ENCODE measurements at regions not wholly inside any gene's neighbourhood (a gene's known extent, or its start where the extent isn't known, plus 50 kb on each side); places are given as distances from the start of the nearest gene placed in this dataset.
A peak's percentile ranks its signal among the peaks of the same experiment; 100 is the strongest.

DNA sequence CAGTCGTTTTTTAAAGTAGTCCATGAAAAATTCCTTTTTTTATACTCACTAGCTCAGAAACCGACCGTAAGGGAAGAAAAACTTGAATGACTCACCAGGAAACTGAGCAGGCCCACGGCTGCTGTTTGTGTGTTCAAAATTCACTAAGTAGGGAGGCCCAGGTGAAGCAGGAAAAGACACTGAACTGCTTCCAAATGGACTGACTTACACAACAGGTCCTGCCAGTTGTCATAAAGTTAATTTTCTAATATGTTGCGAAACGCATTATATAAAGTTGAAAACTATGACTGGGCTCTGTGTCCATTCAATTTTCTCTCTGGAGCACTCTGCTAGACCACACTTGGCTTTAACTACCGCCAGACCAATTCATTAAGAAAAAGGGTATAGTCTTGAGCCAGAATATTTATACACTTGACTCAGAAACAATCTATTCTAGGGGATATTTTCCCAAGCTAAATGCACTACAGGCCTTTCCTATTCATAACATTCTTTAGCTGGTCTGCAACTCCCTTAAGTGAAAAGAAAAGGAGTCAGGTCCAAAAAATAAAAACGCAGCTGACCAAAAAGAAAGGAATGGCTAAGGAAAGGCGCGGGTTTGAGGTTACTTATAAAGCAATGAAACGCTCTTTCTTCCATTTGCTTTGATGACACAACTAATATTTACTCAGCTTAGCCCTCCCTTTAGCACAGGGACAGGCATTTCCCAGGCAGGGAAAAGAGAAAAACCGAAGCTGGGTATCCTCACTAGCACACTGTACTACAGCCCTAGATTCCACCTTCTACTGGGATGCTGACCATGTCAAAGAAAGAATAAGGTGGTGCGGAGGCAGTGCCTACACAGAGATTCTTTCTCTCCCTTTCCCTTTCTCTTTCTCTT is 306.3 kb upstream of the ESRRG start:
- H3K9me3 ChIP-seq (ENCODE audit: control insufficient read depth in 1 of 2, low read length in 2 of 2) = no peaks in the 10 kb centered on the region
- no peaks in the 10 kb centered on the region for H3K27me3 ChIP-seq (ENCODE audit: low read depth, low read length)
- H3K36me3 ChIP-seq (ENCODE audit: control insufficient read depth in 1 of 2, insufficient read depth in 2 of 2, low read length in 2 of 2) = no peaks in the 10 kb centered on the region
- H3K4me3 ChIP-seq (ENCODE audit: low read depth in 1 of 2, low read length in 2 of 2) = no peak overlapping the region
- peak overlapping the region; percentile 22 for H3K27ac ChIP-seq (ENCODE audit: low read length)
- no peaks in the 10 kb centered on the region for H3K4me1 ChIP-seq (ENCODE audit: control insufficient read depth in 1 of 2, insufficient read depth in 2 of 2, low read length in 2 of 2)

DNA sequence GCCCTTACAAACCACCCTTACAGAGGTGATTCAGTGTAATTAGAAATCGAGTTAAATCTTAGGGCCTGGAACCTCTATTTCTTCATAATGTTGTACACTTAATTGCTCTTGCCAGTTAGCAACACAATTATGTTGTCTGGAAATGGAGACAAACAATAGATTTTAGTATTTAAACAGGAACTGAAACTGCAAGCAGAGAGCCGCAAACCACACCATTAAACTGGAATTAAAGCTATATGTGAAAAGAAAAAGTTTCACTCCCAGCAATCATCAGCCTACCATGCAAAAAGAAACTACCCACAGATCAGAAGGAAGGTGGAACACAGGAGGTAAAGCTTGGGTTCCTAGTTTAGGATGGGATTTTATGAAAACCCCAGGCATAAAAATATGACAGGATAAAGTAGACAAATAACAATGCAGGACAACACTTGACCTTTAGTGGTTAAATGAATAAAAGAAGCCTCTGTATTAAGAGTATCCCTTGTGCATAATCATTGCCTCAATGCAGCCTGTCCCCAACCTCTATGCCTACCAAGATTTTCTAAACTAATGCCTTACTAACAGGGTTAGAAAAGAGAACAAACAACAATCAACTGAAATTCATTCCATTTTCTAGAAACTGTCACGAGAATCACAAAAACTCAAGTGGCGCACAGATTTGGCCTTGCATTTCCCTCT is 304.3 kb upstream of the ESRRG start:
- Histone ChIP-seq H3K9me3 (ENCODE audit: control insufficient read depth in 1 of 2, low read length in 2 of 2) (no peaks in the 10 kb centered on the region), H3K4me3 (ENCODE audit: low read depth in 1 of 2, low read length in 2 of 2) (no peak overlapping the region), H3K4me1 (ENCODE audit: control insufficient read depth in 1 of 2, insufficient read depth in 2 of 2, low read length in 2 of 2) (no peaks in the 10 kb centered on the region), H3K27me3 (ENCODE audit: low read depth, low read length) (no peaks in the 10 kb centered on the region), H3K27ac (ENCODE audit: low read length) (no peak overlapping the region), H3K36me3 (ENCODE audit: control insufficient read depth in 1 of 2, insufficient read depth in 2 of 2, low read length in 2 of 2) (no peaks in the 10 kb centered on the region)

DNA sequence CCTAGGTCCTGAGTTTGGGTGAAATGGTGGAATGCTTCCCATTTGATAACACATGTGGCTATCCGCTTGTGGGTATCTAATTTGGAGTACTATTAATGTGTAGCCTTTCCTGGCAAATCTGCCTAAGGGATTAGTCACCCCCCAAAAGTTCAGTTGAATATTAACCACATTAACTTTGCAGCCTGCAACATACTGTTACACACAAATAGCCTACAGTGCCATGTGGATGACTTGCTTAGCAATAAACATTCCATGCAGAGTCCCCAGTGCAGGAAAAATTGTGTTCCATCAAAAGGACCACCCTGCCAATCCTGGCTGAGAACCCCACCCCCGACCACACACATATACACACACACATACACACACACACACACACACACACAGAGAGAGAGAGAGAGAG is 303.3 kb upstream of the ESRRG start:
- H3K9me3 ChIP-seq (ENCODE audit: control insufficient read depth in 1 of 2, low read length in 2 of 2) = no peaks in the 10 kb centered on the region
- H3K4me1 ChIP-seq (ENCODE audit: control insufficient read depth in 1 of 2, insufficient read depth in 2 of 2, low read length in 2 of 2) = peaks cover 0 to 6% of the 10 kb centered on the region in 2 donors
- no peak overlapping the region for H3K27ac ChIP-seq (ENCODE audit: low read length)
- H3K36me3 ChIP-seq (ENCODE audit: control insufficient read depth in 1 of 2, insufficient read depth in 2 of 2, low read length in 2 of 2) = no peaks in the 10 kb centered on the region
- H3K4me3 ChIP-seq (ENCODE audit: low read depth in 1 of 2, low read length in 2 of 2) = no peak overlapping the region
- H3K27me3 ChIP-seq (ENCODE audit: low read depth, low read length) = no peaks in the 10 kb centered on the region

DNA sequence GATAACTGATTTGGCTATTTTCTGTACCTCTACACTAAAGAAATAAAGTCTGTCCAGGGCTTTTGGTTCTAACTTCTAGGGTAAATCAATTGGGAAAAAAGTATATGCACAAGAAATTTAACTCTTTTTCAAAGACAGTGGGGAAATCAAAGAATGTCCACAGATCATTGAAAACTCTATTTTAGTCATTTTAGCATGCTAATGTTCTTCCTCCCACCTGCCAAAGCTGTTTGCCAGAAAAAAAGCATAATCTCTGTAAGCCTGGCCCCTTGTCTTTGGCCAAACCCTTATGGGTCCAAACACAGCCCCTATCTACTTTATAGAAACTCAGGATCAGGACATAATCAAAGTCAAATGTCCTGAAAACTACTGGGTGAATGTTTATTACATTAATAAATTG is 302.2 kb upstream of the ESRRG start:
- H3K4me3 ChIP-seq (ENCODE audit: low read depth in 1 of 2, low read length in 2 of 2) = no peak overlapping the region
- H3K9me3 ChIP-seq (ENCODE audit: control insufficient read depth in 1 of 2, low read length in 2 of 2) = no peaks in the 10 kb centered on the region
- no peaks in the 10 kb centered on the region for H3K36me3 ChIP-seq (ENCODE audit: control insufficient read depth in 1 of 2, insufficient read depth in 2 of 2, low read length in 2 of 2)
- H3K27ac ChIP-seq (ENCODE audit: low read length) = no peak overlapping the region
- no peaks in the 10 kb centered on the region for H3K27me3 ChIP-seq (ENCODE audit: low read depth, low read length)
- peaks cover 0 to 6% of the 10 kb centered on the region in 2 donors for H3K4me1 ChIP-seq (ENCODE audit: control insufficient read depth in 1 of 2, insufficient read depth in 2 of 2, low read length in 2 of 2)

DNA sequence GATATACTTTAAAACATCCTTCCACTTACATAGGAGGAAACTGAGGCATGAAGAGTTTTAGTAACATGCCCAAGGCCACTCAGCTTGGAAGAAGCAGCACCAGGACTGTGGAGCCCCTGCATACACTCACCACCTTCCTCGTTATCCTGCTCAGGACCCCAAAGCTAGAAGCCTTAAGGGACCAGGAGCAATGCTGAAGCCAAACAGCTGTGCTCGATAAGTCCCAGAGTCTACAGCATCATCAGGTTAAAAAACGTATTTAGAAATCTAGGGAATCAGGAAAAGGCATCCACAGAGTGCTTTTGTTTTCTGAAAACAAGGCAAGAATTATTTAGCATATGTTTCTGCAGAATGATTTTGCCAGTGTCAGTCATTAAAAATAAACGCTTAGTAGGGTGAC is 301.7 kb upstream of the ESRRG start:
- H3K27me3 ChIP-seq (ENCODE audit: low read depth, low read length) = no peaks in the 10 kb centered on the region
- no peak overlapping the region for H3K27ac ChIP-seq (ENCODE audit: low read length)
- no peaks in the 10 kb centered on the region for H3K9me3 ChIP-seq (ENCODE audit: control insufficient read depth in 1 of 2, low read length in 2 of 2)
- H3K36me3 ChIP-seq (ENCODE audit: control insufficient read depth in 1 of 2, insufficient read depth in 2 of 2, low read length in 2 of 2) = no peaks in the 10 kb centered on the region
- peaks cover 0 to 6% of the 10 kb centered on the region in 2 donors for H3K4me1 ChIP-seq (ENCODE audit: control insufficient read depth in 1 of 2, insufficient read depth in 2 of 2, low read length in 2 of 2)
- H3K4me3 ChIP-seq (ENCODE audit: low read depth in 1 of 2, low read length in 2 of 2) = no peak overlapping the region

DNA sequence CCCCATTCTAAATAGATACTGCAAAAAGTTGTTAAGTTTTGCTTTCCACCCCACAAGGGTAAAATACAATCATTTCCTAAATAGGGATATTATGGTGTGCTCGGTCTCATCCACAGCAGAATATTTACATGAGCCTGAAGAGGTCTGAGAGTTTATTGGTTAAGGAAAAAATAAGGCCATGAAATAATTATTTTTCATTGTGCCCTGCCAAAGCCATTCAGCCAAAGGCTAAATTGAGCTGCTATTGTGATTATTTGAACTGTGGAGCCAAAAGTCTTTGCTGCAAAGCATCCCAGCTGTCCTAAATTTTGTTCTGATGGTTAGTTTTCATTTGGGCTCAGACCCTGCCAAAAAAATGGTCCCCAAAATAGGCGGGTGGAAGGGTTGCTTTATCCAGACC is 298.7 kb upstream of the ESRRG start:
- H3K27ac ChIP-seq (ENCODE audit: low read length) = no peak overlapping the region
- H3K36me3 ChIP-seq (ENCODE audit: control insufficient read depth in 1 of 2, insufficient read depth in 2 of 2, low read length in 2 of 2) = no peaks in the 10 kb centered on the region
- H3K9me3 ChIP-seq (ENCODE audit: control insufficient read depth in 1 of 2, low read length in 2 of 2) = no peaks in the 10 kb centered on the region
- no peaks in the 10 kb centered on the region for H3K27me3 ChIP-seq (ENCODE audit: low read depth, low read length)
- peaks cover 0 to 6% of the 10 kb centered on the region in 2 donors for H3K4me1 ChIP-seq (ENCODE audit: control insufficient read depth in 1 of 2, insufficient read depth in 2 of 2, low read length in 2 of 2)
- no peak overlapping the region for H3K4me3 ChIP-seq (ENCODE audit: low read depth in 1 of 2, low read length in 2 of 2)

DNA sequence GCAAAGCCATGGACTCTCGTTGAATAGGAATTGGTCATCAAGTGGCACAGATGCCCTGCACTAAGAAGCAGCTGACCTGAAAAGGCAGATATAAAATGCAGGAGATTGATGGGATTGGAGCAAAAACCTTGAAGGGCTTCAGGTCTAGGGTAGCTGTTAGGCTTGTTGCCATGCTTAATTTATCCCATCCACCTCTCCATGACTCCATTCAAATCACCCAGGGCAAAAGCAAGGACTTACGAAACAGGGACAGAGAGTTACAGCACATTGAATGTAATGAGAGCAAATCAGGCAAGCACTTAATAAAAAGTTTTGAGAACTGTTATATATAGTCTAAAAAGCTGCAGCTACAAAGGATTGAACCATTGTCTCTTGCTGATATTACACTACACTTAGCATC is 298.2 kb upstream of the ESRRG start:
- Histone ChIP-seq H3K27me3 (ENCODE audit: low read depth, low read length) (no peaks in the 10 kb centered on the region), H3K9me3 (ENCODE audit: control insufficient read depth in 1 of 2, low read length in 2 of 2) (no peaks in the 10 kb centered on the region), H3K27ac (ENCODE audit: low read length) (no peak overlapping the region), H3K4me1 (ENCODE audit: control insufficient read depth in 1 of 2, insufficient read depth in 2 of 2, low read length in 2 of 2) (peaks cover 0 to 6% of the 10 kb centered on the region in 2 donors), H3K4me3 (ENCODE audit: low read depth in 1 of 2, low read length in 2 of 2) (no peak overlapping the region), H3K36me3 (ENCODE audit: control insufficient read depth in 1 of 2, insufficient read depth in 2 of 2, low read length in 2 of 2) (no peaks in the 10 kb centered on the region)

DNA sequence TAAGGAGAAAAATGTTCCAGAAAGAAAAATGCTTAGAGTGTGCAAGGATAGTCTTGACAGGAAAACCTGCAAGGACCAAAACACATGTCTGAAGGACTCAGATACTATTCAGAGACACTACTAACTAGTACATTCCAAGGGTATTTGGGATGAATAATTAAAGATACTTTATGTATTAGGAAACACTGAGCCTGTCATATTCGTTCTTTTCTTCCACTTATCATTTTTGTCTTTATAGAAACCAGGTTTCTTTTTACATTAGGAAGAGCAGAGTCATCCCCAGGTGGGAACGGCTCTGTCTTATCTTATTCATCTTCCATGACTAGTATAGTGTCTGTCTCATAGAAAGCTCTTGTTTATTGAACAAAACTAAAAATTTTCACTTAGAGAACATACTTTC is 296.2 kb upstream of the ESRRG start:
- H3K36me3 ChIP-seq (ENCODE audit: control insufficient read depth in 1 of 2, insufficient read depth in 2 of 2, low read length in 2 of 2) = no peaks in the 10 kb centered on the region
- no peak overlapping the region for H3K27ac ChIP-seq (ENCODE audit: low read length)
- H3K9me3 ChIP-seq (ENCODE audit: control insufficient read depth in 1 of 2, low read length in 2 of 2) = no peaks in the 10 kb centered on the region
- no peak overlapping the region for H3K4me3 ChIP-seq (ENCODE audit: low read depth in 1 of 2, low read length in 2 of 2)
- H3K4me1 ChIP-seq (ENCODE audit: control insufficient read depth in 1 of 2, insufficient read depth in 2 of 2, low read length in 2 of 2) = peaks cover 0 to 6% of the 10 kb centered on the region in 2 donors
- no peaks in the 10 kb centered on the region for H3K27me3 ChIP-seq (ENCODE audit: low read depth, low read length)

DNA sequence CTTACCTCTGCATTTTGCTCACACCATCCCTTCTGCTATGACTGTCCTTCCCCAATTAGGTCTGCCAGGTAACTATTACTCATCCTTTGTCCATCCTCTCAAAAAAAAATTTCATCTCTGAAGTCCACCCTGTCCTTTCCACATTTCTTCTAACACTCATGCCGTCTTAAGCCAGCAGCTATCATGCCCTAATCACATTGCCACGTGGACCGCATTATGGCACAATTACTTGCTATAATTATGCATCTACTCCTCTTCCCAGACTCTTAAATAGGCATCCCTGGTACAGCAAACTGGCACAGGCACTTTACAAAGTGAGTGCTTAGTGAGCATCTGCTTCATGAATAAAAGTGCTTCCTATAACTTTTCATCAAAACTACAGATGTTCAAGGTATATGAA is 295.4 kb upstream of the ESRRG start:
- Histone ChIP-seq H3K4me1 (ENCODE audit: control insufficient read depth in 1 of 2, insufficient read depth in 2 of 2, low read length in 2 of 2) (peaks cover 0 to 6% of the 10 kb centered on the region in 2 donors), H3K27ac (ENCODE audit: low read length) (no peak overlapping the region), H3K4me3 (ENCODE audit: low read depth in 1 of 2, low read length in 2 of 2) (no peak overlapping the region), H3K27me3 (ENCODE audit: low read depth, low read length) (no peaks in the 10 kb centered on the region), H3K9me3 (ENCODE audit: control insufficient read depth in 1 of 2, low read length in 2 of 2) (no peaks in the 10 kb centered on the region), H3K36me3 (ENCODE audit: control insufficient read depth in 1 of 2, insufficient read depth in 2 of 2, low read length in 2 of 2) (no peaks in the 10 kb centered on the region)

DNA sequence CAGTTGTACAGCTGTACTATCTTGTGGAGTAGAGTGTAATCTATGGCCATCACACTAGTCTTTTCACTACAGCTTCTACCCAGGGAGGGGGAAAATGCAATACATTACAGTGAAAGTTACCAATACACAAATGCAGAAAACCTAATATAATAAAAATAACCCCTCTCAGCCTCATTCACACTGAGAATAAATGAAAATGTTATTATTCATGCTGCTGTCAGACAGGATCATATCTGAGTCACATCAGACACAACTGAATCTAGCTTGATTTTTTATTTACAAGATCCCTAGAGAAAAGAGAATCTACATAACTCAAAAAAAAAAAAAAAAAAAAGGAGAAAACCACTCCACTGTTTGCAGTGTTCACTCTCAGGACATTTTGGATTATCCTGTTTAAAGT is 293.9 kb upstream of the ESRRG start:
- no peak overlapping the region for H3K27ac ChIP-seq (ENCODE audit: low read length)
- no peaks in the 10 kb centered on the region for H3K27me3 ChIP-seq (ENCODE audit: low read depth, low read length)
- H3K36me3 ChIP-seq (ENCODE audit: control insufficient read depth in 1 of 2, insufficient read depth in 2 of 2, low read length in 2 of 2) = no peaks in the 10 kb centered on the region
- no peak overlapping the region for H3K4me3 ChIP-seq (ENCODE audit: low read depth in 1 of 2, low read length in 2 of 2)
- H3K9me3 ChIP-seq (ENCODE audit: control insufficient read depth in 1 of 2, low read length in 2 of 2) = no peaks in the 10 kb centered on the region
- peaks cover 0 to 6% of the 10 kb centered on the region in 2 donors for H3K4me1 ChIP-seq (ENCODE audit: control insufficient read depth in 1 of 2, insufficient read depth in 2 of 2, low read length in 2 of 2)

DNA sequence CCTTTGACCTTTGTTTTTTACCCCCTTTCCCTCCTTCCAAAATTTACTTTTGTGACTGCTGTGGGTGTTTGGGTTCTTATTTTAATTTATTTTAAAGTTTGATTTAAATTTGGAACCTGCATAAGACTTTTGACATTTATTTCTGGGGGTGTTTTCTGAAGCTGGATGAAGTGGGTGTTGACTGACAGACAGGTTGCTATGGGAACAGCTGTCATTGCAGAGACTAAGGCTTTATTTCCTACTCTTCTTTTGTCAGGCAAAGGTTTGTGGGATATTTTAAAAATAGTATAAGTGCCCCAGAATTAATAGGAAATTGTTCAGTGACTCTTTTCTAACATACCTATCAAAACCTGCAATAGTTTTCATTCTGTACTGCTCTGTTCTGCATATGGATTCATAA is 290.8 kb upstream of the ESRRG start:
- no peaks in the 10 kb centered on the region for H3K9me3 ChIP-seq (ENCODE audit: control insufficient read depth in 1 of 2, low read length in 2 of 2)
- H3K36me3 ChIP-seq (ENCODE audit: control insufficient read depth in 1 of 2, insufficient read depth in 2 of 2, low read length in 2 of 2) = no peaks in the 10 kb centered on the region
- H3K4me3 ChIP-seq (ENCODE audit: low read depth in 1 of 2, low read length in 2 of 2) = no peak overlapping the region
- no peaks in the 10 kb centered on the region for H3K4me1 ChIP-seq (ENCODE audit: control insufficient read depth in 1 of 2, insufficient read depth in 2 of 2, low read length in 2 of 2)
- H3K27ac ChIP-seq (ENCODE audit: low read length) = no peak overlapping the region
- H3K27me3 ChIP-seq (ENCODE audit: low read depth, low read length) = no peaks in the 10 kb centered on the region

Measured in muscle layer of duodenum (tissue), 2 donors.